Stimulated activated CD4-positive, alpha-beta T cell treated with anti-CD3 and anti-CD28 coated beads, Interleukin-4, amount 100 ng/mL, for 24 hours (primary cell): ENCODE measurements at regions not wholly inside any gene's neighbourhood (a gene's known extent, or its start where the extent isn't known, plus 50 kb on each side); places are given as distances from the start of the nearest gene placed in this dataset.

Experiments used
- DNase-seq: peaks from one replicate; pipeline ENCODE4 v3.0.0-alpha.2; 2020

GRCh38 chr13:104875038-104875754 lies 1660.3 kb downstream of the EFNB2 start:
- no peak for DNase-seq

GRCh38 chr13:104872153-104872552 lies 1663.3 kb downstream of the EFNB2 start:
- DNase-seq, result no peak

- no peak for DNase-seq
These were observed 1664.0 kb downstream of the EFNB2 start for GRCh38 chr13:104871456-104871855.

- no peak for DNase-seq
These were observed 1666.0 kb downstream of the EFNB2 start for GRCh38 chr13:104869501-104869900.

- DNase-seq, result no peak
These were observed 1666.7 kb downstream of the EFNB2 start for GRCh38 chr13:104868806-104869205.

GRCh38 chr13:104855581-104855980 lies 1679.9 kb downstream of the EFNB2 start:
- no peak for DNase-seq

- no peak for DNase-seq
These were observed 1680.8 kb downstream of the EFNB2 start for GRCh38 chr13:104854698-104855097.

- no peak for DNase-seq
These were observed 1681.5 kb downstream of the EFNB2 start for GRCh38 chr13:104854007-104854406.

- DNase-seq, result no peak
These were observed 1687.5 kb downstream of the EFNB2 start for GRCh38 chr13:104847922-104848321.

- DNase-seq, result no peak
These were observed 1692.1 kb downstream of the EFNB2 start for GRCh38 chr13:104843401-104843800.

GRCh38 chr13:104841110-104841509 lies 1694.4 kb downstream of the EFNB2 start:
- DNase-seq, result no peak

GRCh38 chr13:104837756-104838155 lies 1697.7 kb downstream of the EFNB2 start:
- DNase-seq, result no peak

GRCh38 chr13:104833221-104833620 lies 1702.2 kb downstream of the EFNB2 start:
- DNase-seq, result no peak

GRCh38 chr13:104832231-104832630 lies 1703.2 kb downstream of the EFNB2 start:
- no peak for DNase-seq

GRCh38 chr13:104831831-104832230 lies 1703.6 kb downstream of the EFNB2 start:
- no peak for DNase-seq

- DNase-seq, result no peak
These were observed 1711.8 kb downstream of the EFNB2 start for GRCh38 chr13:104823709-104824108.

- no peak for DNase-seq
These were observed 1712.4 kb downstream of the EFNB2 start for GRCh38 chr13:104823071-104823470.

GRCh38 chr13:104817271-104817670 lies 1718.2 kb downstream of the EFNB2 start:
- no peak for DNase-seq

GRCh38 chr13:104816726-104817125 lies 1718.7 kb downstream of the EFNB2 start:
- no peak for DNase-seq

- no peak for DNase-seq
These were observed 1725.2 kb downstream of the EFNB2 start for GRCh38 chr13:104810242-104810641.

- DNase-seq, result no peak
These were observed 1726.0 kb downstream of the EFNB2 start for GRCh38 chr13:104809483-104809882.

- no peak for DNase-seq
These were observed 1730.1 kb downstream of the EFNB2 start for GRCh38 chr13:104805346-104805745.

GRCh38 chr13:104799152-104799551 lies 1732.9 kb upstream of the SLC10A2 start:
- no peak for DNase-seq

GRCh38 chr13:104798486-104798885 lies 1732.3 kb upstream of the SLC10A2 start:
- no peak for DNase-seq

- no peak for DNase-seq
These were observed 1730.4 kb upstream of the SLC10A2 start for GRCh38 chr13:104796581-104796980.
